MM.1S (cell line): ENCODE measurements at regions not wholly inside any gene's neighbourhood (a gene's known extent, or its start where the extent isn't known, plus 50 kb on each side); places are given as distances from the start of the nearest gene placed in this dataset.

Source experiments
- CTCF ChIP-seq: fragments of 300-600 bp; sonication (generic); IDR thresholded peaks from 2 replicates; pipeline ENCODE4 v1.5.1; 2016; ENCODE audit warnings: antibody characterized with exemption, low read length, mixed read lengths
- EZH2 ChIP-seq: fragments of 300-600 bp; sonication (generic); optimal IDR thresholded peaks from 2 replicates; pipeline ENCODE3; 2017; ENCODE audit warnings: low read depth, mild to moderate bottlenecking, antibody characterized with exemption, low read length, mixed read lengths
- EZH2phosphoT487 ChIP-seq: fragments of 300-600 bp; sonication (generic); IDR thresholded peaks from 2 replicates; pipeline ENCODE4 v1.6.1; 2018; ENCODE audit warnings: antibody characterized with exemption, low read length

- TF ChIP-seq CTCF (no peak), EZH2phosphoT487 (no peak), EZH2 (no peak)
Measured at GRCh38 chr10:57624066-57624465, 643.6 kb downstream of the IPMK start.
